GM21515 (cell line): ENCODE measurements at regions not wholly inside any gene's neighbourhood (a gene's known extent, or its start where the extent isn't known, plus 50 kb on each side); places are given as distances from the start of the nearest gene placed in this dataset.

Experiments
- ATAC-seq: cut with Tn5 transposase; IDR thresholded peaks from one replicate; pipeline ENCODE4 v1.9.1; 2021; ENCODE audit not compliant: unreplicated experiment

GRCh38 chr2:4674007-4674406 is 970.6 kb downstream of the DCDC2C start:
- no peak for ATAC-seq

GRCh38 chr2:4675295-4675694 is 971.9 kb downstream of the DCDC2C start:
- ATAC-seq, result no peak

DNA sequence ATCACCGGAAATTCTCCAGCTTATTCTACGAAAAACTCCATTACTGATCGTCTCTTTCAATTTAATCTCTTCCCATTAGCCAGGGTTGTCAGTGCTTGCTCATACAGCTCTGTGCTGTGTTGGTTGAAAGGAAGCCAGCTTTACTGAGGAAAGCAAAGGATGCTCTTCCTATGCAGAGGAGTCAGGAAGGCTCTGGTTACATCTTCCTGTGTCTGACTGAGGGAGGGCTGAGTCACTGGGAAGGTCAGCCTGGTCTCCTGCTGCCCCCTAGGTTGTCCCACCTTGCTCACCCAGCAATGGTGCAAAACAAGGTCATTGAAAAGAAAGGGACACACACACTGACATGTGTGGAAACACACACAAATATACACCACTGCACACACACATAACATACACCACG is 975.6 kb downstream of the DCDC2C start:
- no peak for ATAC-seq

DNA sequence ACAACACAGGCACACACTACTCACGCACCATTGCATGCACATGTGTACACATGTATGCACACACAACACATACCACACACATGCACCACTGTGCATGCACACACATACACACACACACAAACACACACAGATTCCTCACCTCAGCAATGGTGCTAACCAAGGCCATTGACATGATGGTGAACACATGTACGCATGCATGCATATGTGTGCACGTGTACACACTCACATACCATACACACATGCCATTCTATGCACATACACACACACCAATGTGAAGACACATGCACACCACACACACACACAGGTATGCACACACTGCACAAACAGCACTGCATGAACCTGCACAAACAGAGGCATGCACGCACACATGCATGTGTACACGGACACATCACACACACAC is 976.0 kb downstream of the DCDC2C start:
- ATAC-seq, result no peak

GRCh38 chr2:4684921-4685320 is 981.5 kb downstream of the DCDC2C start:
- ATAC-seq, result no peak

DNA sequence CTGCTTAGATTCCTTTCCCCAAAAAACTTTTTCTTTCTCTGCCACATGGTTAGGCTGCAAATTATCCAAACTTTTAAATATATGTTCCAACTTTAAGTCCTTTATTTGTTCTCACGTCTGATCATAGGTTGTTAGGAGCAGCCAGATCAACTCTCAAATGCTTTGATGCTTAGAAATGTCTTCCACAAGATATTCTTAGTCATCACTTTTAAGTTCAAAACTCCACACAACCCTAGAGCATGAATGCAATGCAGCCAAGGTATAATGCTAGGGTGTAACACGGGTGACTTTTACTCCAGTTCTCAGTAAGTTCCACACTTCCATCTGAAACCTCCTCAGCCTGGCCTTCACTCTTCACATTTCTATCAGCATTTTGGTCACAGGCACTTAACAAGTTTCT is 987.5 kb downstream of the DCDC2C start:
- no peak for ATAC-seq

DNA sequence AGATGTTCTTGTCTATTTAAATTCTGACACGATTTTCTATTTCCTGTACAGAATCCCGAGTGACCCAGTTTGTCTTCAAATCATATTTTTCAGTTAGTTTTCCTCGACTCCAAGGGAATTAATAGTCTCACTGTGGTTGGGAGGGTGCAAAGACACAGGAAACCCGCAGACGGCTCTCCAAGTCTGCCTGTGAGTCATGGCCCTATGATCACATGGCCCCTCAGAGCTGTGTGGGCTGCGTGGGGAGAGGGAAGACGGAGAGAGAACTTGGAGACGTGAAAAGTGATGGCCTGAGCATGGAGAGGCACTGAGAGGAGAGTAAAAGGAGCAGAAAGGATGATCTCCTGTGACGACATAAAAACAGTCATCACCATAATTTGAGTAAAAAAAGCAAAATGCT is 989.9 kb downstream of the DCDC2C start:
- no peak for ATAC-seq

DNA sequence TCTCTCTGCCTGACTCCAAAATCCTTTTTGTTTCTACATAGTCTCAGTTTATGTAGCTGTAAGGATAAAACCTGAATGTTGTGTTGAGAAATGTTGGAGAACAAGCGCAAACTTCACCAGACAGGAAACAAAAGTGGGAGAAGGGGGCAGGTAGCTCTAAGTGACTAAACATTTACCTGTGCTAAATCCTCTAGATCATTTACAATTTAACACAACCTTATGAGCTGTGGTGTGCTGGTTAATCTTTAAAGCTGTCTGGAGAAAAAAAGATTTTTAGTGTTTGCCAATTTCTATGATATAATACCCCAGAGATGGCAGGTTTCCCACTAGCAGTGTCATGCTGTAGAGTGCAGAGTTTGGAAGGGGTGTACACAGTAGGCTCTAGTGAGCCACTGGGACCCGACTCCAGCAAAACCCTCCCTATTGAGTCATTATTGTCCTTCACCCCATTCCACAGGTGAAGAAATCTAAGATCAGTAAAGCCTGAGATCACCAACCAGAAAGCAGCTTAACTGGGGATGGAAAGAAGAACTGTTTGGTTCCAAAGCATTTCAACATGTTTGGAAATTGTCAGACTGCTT is 992.0 kb downstream of the DCDC2C start:
- ATAC-seq, result no peak

DNA sequence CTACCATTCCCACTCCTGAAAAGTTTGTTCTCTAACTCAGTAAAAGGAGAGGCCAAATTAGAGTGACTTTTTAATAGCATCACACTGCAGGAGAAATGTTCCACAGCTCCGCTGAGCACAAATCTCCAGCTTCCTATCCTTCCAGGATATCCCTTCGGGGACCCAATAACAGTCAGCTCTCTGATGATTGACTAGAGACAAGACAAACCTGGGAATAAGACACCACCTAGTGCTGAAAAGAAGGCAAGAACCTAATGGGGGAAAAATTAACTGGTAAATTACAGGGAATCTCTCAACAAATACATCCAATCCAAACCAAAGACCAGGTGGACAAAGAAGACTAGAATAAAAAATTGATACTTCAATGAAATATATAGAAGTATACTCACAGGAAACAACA is 977.1 kb upstream of the SOX11 start:
- ATAC-seq, result no peak

GRCh38 chr2:4718777-4719176 is 973.4 kb upstream of the SOX11 start:
- no peak for ATAC-seq

GRCh38 chr2:4725618-4726017 is 966.6 kb upstream of the SOX11 start:
- no peak for ATAC-seq

DNA sequence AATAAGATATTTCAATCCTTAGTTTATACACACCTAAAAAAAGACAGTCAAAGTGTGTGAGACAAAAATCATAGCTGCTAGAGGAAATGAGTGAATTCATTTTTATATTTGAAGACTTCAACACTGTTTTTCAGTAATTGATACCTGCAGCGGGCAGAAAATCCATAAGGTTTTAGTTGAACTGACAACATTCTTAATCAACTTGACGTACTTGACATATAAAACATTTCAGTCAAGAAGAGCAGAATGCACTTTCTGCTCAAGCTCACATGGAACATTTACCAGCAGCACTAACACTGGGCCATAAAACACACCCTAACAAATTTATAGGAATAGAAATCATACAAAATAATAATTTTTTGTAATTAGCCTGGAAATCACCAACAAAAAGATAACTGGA is 959.6 kb upstream of the SOX11 start:
- ATAC-seq, result no peak

- no peak for ATAC-seq
Observed at GRCh38 chr2:4745056-4745991, 946.9 kb upstream of the SOX11 start.

DNA sequence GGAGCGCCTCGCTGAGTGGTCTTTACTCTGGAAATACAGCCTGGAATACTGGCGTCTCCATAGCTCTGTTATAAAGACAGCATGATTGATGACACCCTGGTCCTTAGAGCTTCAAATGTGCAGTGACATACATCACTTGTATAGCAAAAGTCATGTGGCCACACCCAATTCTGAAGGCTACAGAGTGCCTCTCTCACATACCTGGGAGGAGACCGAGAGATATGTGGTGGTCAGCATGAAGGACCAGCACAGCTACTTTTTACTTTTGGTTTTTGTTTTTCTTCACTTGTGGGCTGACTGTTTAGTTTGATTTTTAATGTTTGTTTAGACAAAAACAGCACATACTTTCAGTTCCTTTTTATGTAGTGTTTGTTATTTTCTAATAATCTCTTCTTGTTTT is 938.5 kb upstream of the SOX11 start:
- ATAC-seq, result no peak

DNA sequence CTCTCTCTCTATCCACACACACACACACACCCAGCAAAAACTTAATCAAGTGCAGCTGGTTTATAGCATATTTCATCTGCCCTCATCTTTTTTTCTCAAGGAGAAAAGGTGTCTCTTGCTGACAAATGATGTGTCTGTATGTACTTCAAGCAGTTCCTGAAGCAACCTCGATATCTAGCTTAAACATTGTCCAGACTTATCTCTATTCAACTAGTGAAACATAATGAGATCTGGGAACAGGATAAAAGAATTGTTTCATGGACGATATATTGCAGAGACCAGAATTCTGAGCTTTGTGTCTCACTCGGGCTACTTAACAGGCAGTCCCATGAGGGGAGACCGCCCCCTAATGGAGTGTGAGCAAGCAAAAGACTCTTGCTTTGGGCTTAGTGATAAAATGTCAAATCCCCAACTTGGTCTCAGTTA is 929.2 kb upstream of the SOX11 start:
- no peak for ATAC-seq

DNA sequence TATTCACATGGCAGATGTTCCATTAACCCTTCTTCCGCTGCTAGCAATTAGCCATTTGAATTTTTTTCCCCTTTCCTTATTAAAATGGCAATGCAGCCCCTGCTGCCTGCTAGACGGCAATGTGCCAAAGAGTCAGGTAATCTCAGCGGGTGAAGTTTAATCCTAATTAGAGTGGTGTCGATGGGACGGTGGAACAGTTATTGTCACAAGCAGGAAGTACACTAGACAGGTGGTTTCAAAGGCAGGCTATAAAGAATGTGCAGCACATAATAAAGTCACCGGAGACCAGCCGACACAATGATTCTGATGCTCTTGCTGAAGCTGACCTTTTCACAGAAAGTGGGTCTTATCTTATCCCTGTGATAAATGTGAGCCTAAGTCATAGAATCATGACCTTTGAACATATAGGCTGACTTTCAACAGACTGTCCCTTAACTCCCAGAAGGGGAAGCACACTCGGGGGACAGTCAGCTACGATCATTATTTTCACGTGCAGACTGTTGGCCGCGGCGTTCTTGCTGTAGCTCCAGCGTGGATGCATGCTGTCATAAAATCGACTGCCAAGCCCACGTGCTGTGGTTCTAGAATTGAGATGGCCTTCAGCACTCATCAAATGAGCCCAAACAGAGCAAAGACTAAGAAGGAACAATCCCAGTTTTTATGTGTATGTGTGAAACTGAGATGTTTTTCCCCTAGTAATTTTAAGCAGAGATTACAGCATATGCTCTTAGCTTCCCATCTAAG is 926.2 kb upstream of the SOX11 start:
- no peak for ATAC-seq

DNA sequence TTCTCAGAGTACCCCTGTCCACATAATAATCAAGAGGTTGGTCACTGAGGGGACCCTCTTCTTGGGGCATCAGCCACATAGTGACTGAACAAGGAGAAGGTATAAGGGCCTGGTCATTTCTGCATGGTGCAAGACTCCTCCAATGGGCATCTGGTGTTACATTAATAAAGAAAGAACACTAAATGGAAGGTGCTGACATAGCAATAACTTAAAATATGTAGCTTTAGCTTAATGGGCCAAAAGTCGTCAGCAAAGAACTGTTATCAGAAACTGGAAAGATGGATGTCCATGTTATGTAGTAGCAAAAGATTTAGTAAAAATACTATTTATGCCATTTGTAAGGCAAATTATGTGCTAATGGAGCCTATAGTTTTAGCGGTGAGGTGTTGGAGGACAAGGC is 916.5 kb upstream of the SOX11 start:
- ATAC-seq, result no peak

DNA sequence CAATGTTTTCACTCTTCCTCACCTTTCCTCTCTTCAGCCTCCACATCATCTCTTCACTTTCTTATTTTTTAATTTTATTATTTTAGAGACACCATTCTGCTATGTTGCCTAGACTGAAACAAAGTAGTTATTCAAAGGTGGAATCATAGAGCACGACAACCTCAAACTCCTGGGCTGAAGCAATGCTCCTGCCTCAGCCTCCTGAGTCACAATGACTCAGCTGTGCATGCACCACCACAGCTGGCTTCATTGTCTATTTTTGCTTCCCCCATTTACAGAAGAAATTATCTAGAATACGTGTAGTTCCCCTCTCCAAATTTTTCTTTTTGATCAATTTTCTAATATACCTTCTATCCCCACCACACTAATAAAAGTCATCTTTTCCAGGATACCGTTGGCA is 911.5 kb upstream of the SOX11 start:
- ATAC-seq, result no peak

DNA sequence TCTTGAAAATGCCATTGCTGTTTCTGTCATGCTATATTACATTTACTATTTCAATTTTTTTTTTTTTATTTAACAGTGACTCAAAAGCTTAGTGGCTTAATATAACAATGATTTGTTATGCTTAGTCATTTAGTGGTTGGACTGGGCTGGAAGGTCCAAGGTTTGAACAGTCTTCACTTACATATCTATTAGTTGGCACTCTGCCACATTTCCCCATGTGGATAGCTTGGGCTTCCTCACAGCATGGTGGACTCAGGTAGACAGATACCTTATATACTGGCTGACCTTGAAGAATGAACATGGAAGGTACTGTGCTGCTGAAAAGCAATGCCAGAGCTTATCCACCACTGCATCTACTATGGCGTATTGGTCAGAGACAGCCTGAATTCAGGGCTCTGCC is 909.5 kb upstream of the SOX11 start:
- no peak for ATAC-seq

DNA sequence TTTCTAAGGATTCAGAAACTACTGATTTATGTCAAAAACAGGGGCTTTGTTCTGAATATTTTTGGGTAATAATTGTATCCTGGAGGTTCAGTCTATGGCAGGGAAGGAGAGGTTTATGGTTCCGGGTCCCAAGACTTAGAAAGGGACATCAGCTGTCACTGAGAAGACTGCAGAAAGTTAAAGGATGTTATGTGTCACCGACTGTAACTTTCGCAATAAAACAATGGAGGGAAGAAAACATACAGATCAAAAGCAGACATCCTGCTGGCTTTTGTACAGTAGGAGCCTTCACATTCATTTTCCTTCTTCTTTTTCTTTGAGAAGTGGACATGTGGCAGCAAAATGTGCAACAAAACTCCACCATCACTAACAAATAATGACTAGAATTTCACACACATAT is 900.7 kb upstream of the SOX11 start:
- no peak for ATAC-seq

DNA sequence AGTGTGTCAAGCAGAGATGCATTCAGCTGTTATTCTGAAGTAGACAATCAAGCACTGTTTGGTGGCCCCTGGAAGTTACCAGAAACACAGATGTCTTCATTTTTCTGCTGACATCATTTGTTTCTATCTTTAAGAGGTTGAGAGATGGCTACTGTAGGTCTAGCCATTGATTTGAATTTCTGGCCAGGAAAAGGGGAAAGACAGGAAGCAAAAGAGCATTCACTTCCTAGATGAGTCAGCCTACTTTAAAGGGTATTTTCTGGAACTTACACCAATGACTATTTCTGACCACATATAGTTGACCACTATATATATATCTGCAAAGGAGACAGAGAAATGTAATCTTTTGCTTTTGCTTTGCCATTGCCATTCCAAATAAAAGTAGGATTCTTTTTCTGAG is 900.1 kb upstream of the SOX11 start:
- no peak for ATAC-seq

DNA sequence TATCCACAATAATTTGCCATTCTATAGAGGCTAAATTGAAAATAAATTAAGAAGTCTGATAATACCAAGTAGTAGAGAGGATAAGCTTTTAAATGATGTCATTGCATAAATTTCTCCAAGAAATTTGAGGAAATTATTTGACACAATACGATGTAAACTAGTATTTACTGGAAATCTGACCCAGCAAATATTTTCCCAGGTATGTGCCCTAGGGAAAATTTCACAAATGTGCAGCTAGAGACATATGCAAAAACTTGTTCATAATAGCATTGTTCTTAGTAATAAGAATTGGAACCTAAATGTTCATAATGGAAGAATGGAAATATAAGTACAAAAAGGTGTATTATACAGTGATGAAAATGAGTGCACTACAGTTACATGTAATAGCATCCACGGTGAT is 888.8 kb upstream of the SOX11 start:
- ATAC-seq, result no peak
